Left lung (tissue), 4 donors: ENCODE measurements at regions not wholly inside any gene's neighbourhood (a gene's known extent, or its start where the extent isn't known, plus 50 kb on each side); places are given as distances from the start of the nearest gene placed in this dataset.

Experiments
- ATAC-seq: fragments of 200-7000 bp; cut with Tn5 transposase; one replicate; pipeline ENCODE4 v1.9.1; 2020; ENCODE audit warnings: moderate library complexity
- DNase-seq, 4 donors: peaks; one replicate each; pipeline ENCODE4 v3.0.0-alpha.2; 2013 to 2020
- H3K27ac ChIP-seq, 2 donors: fragments of 200-600 bp; sonication (generic) in 1 of 2; one replicate each; pipeline versions ENCODE4 v1.5.0 to v1.8.0; 2020 to 2021
- H3K27me3 ChIP-seq, 2 donors: fragments of 200-600 bp; sonication (generic) in 1 of 2; one replicate each; pipeline versions ENCODE4 v1.5.0 to v1.8.0; 2020 to 2021
- H3K36me3 ChIP-seq, 2 donors: fragments of 200-600 bp; sonication (generic) in 1 of 2; one replicate each; pipeline versions ENCODE4 v1.5.0 to v1.8.0; 2020 to 2021
- H3K4me1 ChIP-seq, 2 donors: fragments of 200-600 bp; one replicate each; pipeline ENCODE4 v1.8.0; 2021
- H3K4me3 ChIP-seq, 2 donors: fragments of 200-600 bp; sonication (generic) in 1 of 2; one replicate each; pipeline versions ENCODE4 v1.5.0 to v1.8.0; 2020 to 2021; ENCODE audit warnings: mild to moderate bottlenecking in 1 of 2
- H3K9me3 ChIP-seq, 2 donors: fragments of 200-600 bp; sonication (generic) in 1 of 2; one replicate each; pipeline versions ENCODE4 v1.5.0 to v1.8.0; 2020 to 2021
- CTCF ChIP-seq, 2 donors: fragments of 200-600 bp; sonication (generic) in 1 of 2; IDR thresholded peaks; one replicate each; pipeline versions ENCODE4 v1.5.0 to v1.8.0; 2021; ENCODE audit warnings: antibody characterized with exemption in 2 of 2
- intact Hi-C, 2 donors: fragments of 100-400 bp; cut with DNase I; formaldehyde crosslinking; loops; one replicate each; pipeline versions ENCODE4 v1.11.2 to v1.14.2; 2022
- donor health status: DM: no; HTN: yes; CAD: no.
- donor health status: DM: no; HTN: no; CAD: no.

- H3K27me3 ChIP-seq = peaks cover 0 to 12% of the 10 kb centered on the region in 2 donors
- no peak overlapping the region for H3K27ac ChIP-seq
- DNase-seq (no peak), ATAC-seq (no peak)
- no peaks in the 10 kb centered on the region for H3K36me3 ChIP-seq
- intact Hi-C loops = no loop called here
- peaks cover 0 to 41% of the 10 kb centered on the region in 2 donors for H3K9me3 ChIP-seq
- TF ChIP-seq CTCF (IDR thresholded peaks at IDR 0.05) = no peak
- H3K4me1 ChIP-seq = no peaks in the 10 kb centered on the region
- H3K4me3 ChIP-seq = no peak overlapping the region
These were observed 123.6 kb upstream of the PPP2R2D start for GRCh38 chr10:131777162-131777561.

GRCh38 chr10:131777921-131778320, 122.9 kb upstream of the PPP2R2D start:
- ATAC-seq = no peak
- Histone ChIP-seq H3K36me3 (no peaks in the 10 kb centered on the region), H3K4me1 (no peaks in the 10 kb centered on the region), H3K27me3 (peaks cover 0 to 7% of the 10 kb centered on the region in 2 donors), H3K9me3 (peaks cover 0 to 41% of the 10 kb centered on the region in 2 donors), H3K4me3 (no peak overlapping the region), H3K27ac (no peak overlapping the region)
- TF ChIP-seq CTCF (IDR thresholded peaks at IDR 0.05) = no peak
- intact Hi-C loops = no loop called here
- DNase-seq = no peak

- intact Hi-C loops = no loop called here
- Histone ChIP-seq H3K9me3 (peaks cover 0 to 41% of the 10 kb centered on the region in 2 donors), H3K27ac (no peak overlapping the region), H3K27me3 (peaks cover 0 to 2% of the 10 kb centered on the region in 2 donors), H3K36me3 (no peaks in the 10 kb centered on the region), H3K4me3 (no peak overlapping the region), H3K4me1 (no peaks in the 10 kb centered on the region)
- DNase-seq = no peak
- no peak for ATAC-seq
- TF ChIP-seq CTCF (IDR thresholded peaks at IDR 0.05) = no peak
These were observed 122.4 kb upstream of the PPP2R2D start for GRCh38 chr10:131778385-131778784.

GRCh38 chr10:131778842-131779241, 122.0 kb upstream of the PPP2R2D start:
- TF ChIP-seq CTCF (IDR thresholded peaks at IDR 0.05) = no peak
- Histone ChIP-seq H3K36me3 (no peaks in the 10 kb centered on the region), H3K9me3 (peaks cover 0 to 41% of the 10 kb centered on the region in 2 donors), H3K27me3 (no peaks in the 10 kb centered on the region), H3K4me3 (no peak overlapping the region), H3K27ac (no peak overlapping the region), H3K4me1 (no peaks in the 10 kb centered on the region)
- ATAC-seq = no peak
- intact Hi-C loops = no loop called here
- no peak for DNase-seq

- Histone ChIP-seq H3K27ac (no peak overlapping the region), H3K9me3 (peaks cover 0 to 41% of the 10 kb centered on the region in 2 donors), H3K27me3 (no peaks in the 10 kb centered on the region), H3K4me3 (no peak overlapping the region), H3K36me3 (no peaks in the 10 kb centered on the region), H3K4me1 (no peaks in the 10 kb centered on the region)
- DNase-seq = no peak
- intact Hi-C loops = no loop called here
- TF ChIP-seq CTCF (IDR thresholded peaks at IDR 0.05) = no peak
- no peak for ATAC-seq
These were observed 121.0 kb upstream of the PPP2R2D start for GRCh38 chr10:131779661-131780394.
